Suprapubic skin (tissue), 4 donors: ENCODE measurements at regions not wholly inside any gene's neighbourhood (a gene's known extent, or its start where the extent isn't known, plus 50 kb on each side); places are given as distances from the start of the nearest gene placed in this dataset.

Experiments
- EP300 ChIP-seq: sonication (generic); formaldehyde crosslinking; IDR thresholded peaks from one replicate; pipeline ENCODE4 v1.6.1; 2017; ENCODE audit warnings: antibody characterized with exemption
- POLR2A ChIP-seq, 2 donors: fragments of 450-650 bp; IDR thresholded peaks; one replicate each; pipeline ENCODE4 v1.6.1; 2017; ENCODE audit warnings: antibody characterized with exemption in 2 of 2, mild to moderate bottlenecking in 2 of 2, moderate library complexity in 2 of 2
- POLR2AphosphoS5 ChIP-seq, 3 donors: sonication (generic); formaldehyde crosslinking; IDR thresholded peaks; one replicate each; pipeline ENCODE4 v1.6.1; 2017; ENCODE audit warnings: antibody characterized with exemption in 3 of 3
- TF ChIP-seq, protein P1 (sequence below), 2 donors: fragments of 200-600 bp in 1 of 2; fragments of 450-650 bp in 1 of 2; sonication (generic) in 1 of 2; IDR thresholded peaks; one replicate each; pipeline ENCODE4 v1.5.1; 2016 to 2019; ENCODE audit warnings: antibody characterized with exemption in 2 of 2, mild to moderate bottlenecking in 1 of 2, moderate library complexity in 1 of 2

DNA sequence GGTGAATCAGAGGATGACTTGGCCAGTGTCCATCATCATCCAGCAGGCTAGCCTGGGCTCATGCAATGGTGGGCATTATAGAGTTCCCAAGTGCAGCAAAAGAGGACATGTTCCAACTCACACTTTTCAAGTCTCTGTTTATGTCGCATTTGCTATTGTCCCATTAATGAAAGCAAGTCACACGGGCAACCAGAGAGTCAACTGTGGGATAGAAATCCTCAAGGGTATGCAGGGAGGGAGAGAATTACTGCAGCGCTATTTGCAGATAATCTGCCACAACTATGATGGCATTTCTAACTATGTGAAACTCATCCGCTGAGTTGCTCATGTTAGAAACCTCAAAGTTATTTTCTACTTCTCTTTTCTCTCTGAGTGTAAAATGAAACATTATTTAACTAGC is 78.5 kb upstream of the TAB3 start:
- TF ChIP-seq, protein P1, sequence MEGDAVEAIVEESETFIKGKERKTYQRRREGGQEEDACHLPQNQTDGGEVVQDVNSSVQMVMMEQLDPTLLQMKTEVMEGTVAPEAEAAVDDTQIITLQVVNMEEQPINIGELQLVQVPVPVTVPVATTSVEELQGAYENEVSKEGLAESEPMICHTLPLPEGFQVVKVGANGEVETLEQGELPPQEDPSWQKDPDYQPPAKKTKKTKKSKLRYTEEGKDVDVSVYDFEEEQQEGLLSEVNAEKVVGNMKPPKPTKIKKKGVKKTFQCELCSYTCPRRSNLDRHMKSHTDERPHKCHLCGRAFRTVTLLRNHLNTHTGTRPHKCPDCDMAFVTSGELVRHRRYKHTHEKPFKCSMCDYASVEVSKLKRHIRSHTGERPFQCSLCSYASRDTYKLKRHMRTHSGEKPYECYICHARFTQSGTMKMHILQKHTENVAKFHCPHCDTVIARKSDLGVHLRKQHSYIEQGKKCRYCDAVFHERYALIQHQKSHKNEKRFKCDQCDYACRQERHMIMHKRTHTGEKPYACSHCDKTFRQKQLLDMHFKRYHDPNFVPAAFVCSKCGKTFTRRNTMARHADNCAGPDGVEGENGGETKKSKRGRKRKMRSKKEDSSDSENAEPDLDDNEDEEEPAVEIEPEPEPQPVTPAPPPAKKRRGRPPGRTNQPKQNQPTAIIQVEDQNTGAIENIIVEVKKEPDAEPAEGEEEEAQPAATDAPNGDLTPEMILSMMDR (IDR thresholded peaks at IDR 0.05): no peak
- TF ChIP-seq POLR2AphosphoS5 (IDR thresholded peaks at IDR 0.05) (no peak), POLR2A (IDR thresholded peaks at IDR 0.05) (no peak), EP300 (no peak)
